ENCODE measurements at regions not wholly inside any gene's neighbourhood (a gene's known extent, or its start where the extent isn't known, plus 50 kb on each side); places are given as distances from the start of the nearest gene placed in this dataset.
"Not testable (repeated sequence)": the region's sequence is repeated elsewhere in the genome, so short reads cannot be mapped to it uniquely, and the experiment has no call there.

- H3K9me3 ChIP-seq = no peaks in the 10 kb centered on the region
- DNase-seq = peak; percentile 49 to 76 (median 62)
- peak; percentile 92 for ATAC-seq
- peak overlapping the region in 3 of 4 donors; percentile 45 to 73 (median 55) for H3K27ac ChIP-seq
- intact Hi-C loops (cut with DNase I) = no loop called here
- H3K4me1 ChIP-seq = peaks cover 8% of the 10 kb centered on the region
- no peaks in the 10 kb centered on the region for H3K36me3 ChIP-seq (replicated peaks in 1 of 2; ENCODE audit: insufficient read depth in 1 of 2, low read depth in 2 of 2)
- no peak overlapping the region for H3K4me3 ChIP-seq
- peak in 6 of 7 experiments; percentile 23 to 69 (median 64) for TF ChIP-seq CTCF (IDR thresholded peaks at IDR 0.05)
- TF ChIP-seq POLR2A (IDR thresholded peaks at IDR 0.05) = no peak
- no peaks in the 10 kb centered on the region for H3K27me3 ChIP-seq
- 0 to 4% methylated on average over 4 of the region's 4 CpGs for WGBS, 2 donors
Observed at GRCh38 chrX:3940000-3940610, 226.7 kb upstream of the PRKX start.

- Histone ChIP-seq H3K36me3 (replicated peaks in 1 of 2; ENCODE audit: insufficient read depth in 1 of 2, low read depth in 2 of 2) (no peaks in the 10 kb centered on the region), H3K4me1 (peaks cover 8% of the 10 kb centered on the region), H3K27ac (no peak overlapping the region), H3K4me3 (no peak overlapping the region), H3K9me3 (no peaks in the 10 kb centered on the region), H3K27me3 (no peaks in the 10 kb centered on the region)
- ATAC-seq = no peak
- TF ChIP-seq CTCF (IDR thresholded peaks at IDR 0.05) (no peak), POLR2A (IDR thresholded peaks at IDR 0.05) (no peak)
- DNase-seq = no peak
- WGBS, 2 donors = 67 to 72% methylated on average over 2 to 3 of the region's 3 CpGs
- intact Hi-C loops (cut with DNase I) = no loop called here
Observed at GRCh38 chrX:3938587-3938986, 225.1 kb upstream of the PRKX start.

GRCh38 chrX:3935196-3935595, 221.7 kb upstream of the PRKX start:
- intact Hi-C loops (cut with DNase I); H3K4me1 ChIP-seq; H3K4me3 ChIP-seq; ATAC-seq; DNase-seq; H3K27ac ChIP-seq; H3K36me3 ChIP-seq (replicated peaks in 1 of 2; ENCODE audit: insufficient read depth in 1 of 2, low read depth in 2 of 2); H3K27me3 ChIP-seq; H3K9me3 ChIP-seq: not testable (repeated sequence)
- no CpG with 5 or more reads among the region's 4 CpGs for WGBS, 2 donors

- DNase-seq; H3K27ac ChIP-seq; H3K27me3 ChIP-seq; H3K4me3 ChIP-seq; H3K36me3 ChIP-seq (replicated peaks in 1 of 2; ENCODE audit: insufficient read depth in 1 of 2, low read depth in 2 of 2); intact Hi-C loops (cut with DNase I); H3K9me3 ChIP-seq; H3K4me1 ChIP-seq: not testable (repeated sequence)
- no CpG with 5 or more reads among the region's 78 CpGs for WGBS, 2 donors
- ATAC-seq = peak; percentile 92
Observed at GRCh38 chrX:3920424-3921017, 207.1 kb upstream of the PRKX start.

- H3K36me3 ChIP-seq (replicated peaks in 1 of 2; ENCODE audit: insufficient read depth in 1 of 2, low read depth in 2 of 2); DNase-seq; H3K4me1 ChIP-seq; H3K9me3 ChIP-seq; H3K27ac ChIP-seq; H3K27me3 ChIP-seq; H3K4me3 ChIP-seq; intact Hi-C loops (cut with DNase I): not testable (repeated sequence)
- no CpG with 5 or more reads among the region's 79 CpGs for WGBS, 2 donors
- ATAC-seq = peak; percentile 64
Observed at GRCh38 chrX:3919668-3920423, 206.4 kb upstream of the PRKX start.

GRCh38 chrX:3914813-3915212, 201.4 kb upstream of the PRKX start:
- WGBS, 2 donors = no CpG with 5 or more reads among the region's 28 CpGs
- H3K4me1 ChIP-seq; DNase-seq; H3K27me3 ChIP-seq; H3K36me3 ChIP-seq (replicated peaks in 1 of 2; ENCODE audit: insufficient read depth in 1 of 2, low read depth in 2 of 2); H3K4me3 ChIP-seq; ATAC-seq; H3K9me3 ChIP-seq; intact Hi-C loops (cut with DNase I); H3K27ac ChIP-seq: not testable (repeated sequence)

- WGBS, 2 donors = no CpG with 5 or more reads among the region's 13 CpGs
- H3K4me3 ChIP-seq; H3K27me3 ChIP-seq; H3K36me3 ChIP-seq (replicated peaks in 1 of 2; ENCODE audit: insufficient read depth in 1 of 2, low read depth in 2 of 2); intact Hi-C loops (cut with DNase I); H3K9me3 ChIP-seq; DNase-seq; ATAC-seq; H3K27ac ChIP-seq; H3K4me1 ChIP-seq: not testable (repeated sequence)
Observed at GRCh38 chrX:3914059-3914458, 200.6 kb upstream of the PRKX start.

- no CpG with 5 or more reads among the region's 6 CpGs for WGBS, 2 donors
Observed at GRCh38 chrX:3911012-3911411, 197.6 kb upstream of the PRKX start.

GRCh38 chrX:3910611-3911010, 197.2 kb upstream of the PRKX start:
- H3K4me3 ChIP-seq; ATAC-seq; H3K36me3 ChIP-seq (replicated peaks in 1 of 2; ENCODE audit: insufficient read depth in 1 of 2, low read depth in 2 of 2); H3K27me3 ChIP-seq; DNase-seq; intact Hi-C loops (cut with DNase I); H3K4me1 ChIP-seq; H3K27ac ChIP-seq; H3K9me3 ChIP-seq: not testable (repeated sequence)
- no CpG with 5 or more reads among the region's 5 CpGs for WGBS, 2 donors

More at GRCh38 chrX:3911012-3911411, 197.6 kb upstream of the PRKX start:
- DNase-seq; H3K27ac ChIP-seq; H3K9me3 ChIP-seq; H3K36me3 ChIP-seq (replicated peaks in 1 of 2; ENCODE audit: insufficient read depth in 1 of 2, low read depth in 2 of 2); H3K4me1 ChIP-seq; ATAC-seq; H3K27me3 ChIP-seq; intact Hi-C loops (cut with DNase I); H3K4me3 ChIP-seq: not testable (repeated sequence)
